IMR-90 (cell line): ENCODE measurements at regions not wholly inside any gene's neighbourhood (a gene's known extent, or its start where the extent isn't known, plus 50 kb on each side); places are given as distances from the start of the nearest gene placed in this dataset.

Source experiments
- BHLHE40 ChIP-seq: fragments of 150-350 bp; IDR thresholded peaks from 2 replicates; pipeline ENCODE4 v1.6.1; 2016; ENCODE audit warnings: mild to moderate bottlenecking, low read depth, low read length
- CEBPB ChIP-seq: IDR thresholded peaks from 2 replicates; pipeline ENCODE4 v1.6.1; 2012; ENCODE audit warnings: low read depth, low read length, improper control_type of control experiment
- MAFK ChIP-seq: IDR thresholded peaks from 2 replicates; pipeline ENCODE4 v1.6.1; 2012; ENCODE audit warnings: low read depth, low read length, improper control_type of control experiment
- MAZ ChIP-seq: IDR thresholded peaks from 2 replicates; pipeline ENCODE4 v1.6.1; 2012; ENCODE audit warnings: low read depth, mild to moderate bottlenecking, low read length, improper control_type of control experiment, moderate library complexity, borderline replicate concordance
- MXI1 ChIP-seq: IDR thresholded peaks from 2 replicates; pipeline ENCODE4 v1.6.1; 2012; ENCODE audit warnings: low read depth, mild to moderate bottlenecking, low read length, moderate library complexity, borderline replicate concordance
- POLR2A ChIP-seq: IDR thresholded peaks from 2 replicates; pipeline ENCODE4 v1.6.1; 2012; ENCODE audit warnings: mild to moderate bottlenecking, low read depth, low read length
- TF ChIP-seq, protein P1 (sequence below): conservative IDR thresholded peaks from 2 replicates; pipeline ENCODE4 v1.5.1; 2012; ENCODE audit warnings: mild to moderate bottlenecking, low read depth, low read length, improper control_type of control experiment
- TF ChIP-seq, protein P2 (sequence below): fragments of 150-350 bp; IDR thresholded peaks from 2 replicates; pipeline ENCODE4 v1.6.1; 2017; ENCODE audit warnings: mild to moderate bottlenecking, antibody characterized with exemption, low read length, low read depth
- TF ChIP-seq, protein P3 (sequence below): fragments of 150-350 bp; IDR thresholded peaks from 2 replicates; pipeline ENCODE4 v1.6.1; 2016; ENCODE audit warnings: low read depth, mild to moderate bottlenecking, low read length, moderate library complexity, borderline replicate concordance

DNA sequence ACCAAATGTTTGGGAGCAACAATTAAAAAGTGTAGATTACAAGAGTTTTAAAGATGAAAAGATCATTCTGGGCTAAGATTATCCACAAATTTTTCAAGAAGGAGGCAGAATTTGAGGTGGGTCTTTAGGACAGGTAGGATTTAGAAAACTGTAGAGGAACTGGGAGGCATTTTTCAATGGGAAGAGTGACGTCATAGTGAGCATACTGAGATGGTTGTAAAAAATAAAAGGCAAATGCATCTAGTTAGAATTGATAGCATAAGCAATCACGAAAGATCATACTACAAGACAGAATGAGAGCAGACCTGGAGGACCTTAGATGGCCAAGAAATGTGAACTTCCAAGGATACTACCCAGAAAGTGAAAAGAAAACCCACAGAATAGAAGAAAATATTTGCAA, 131.6 kb upstream of the G2E3 start:
- TF ChIP-seq, protein P1, sequence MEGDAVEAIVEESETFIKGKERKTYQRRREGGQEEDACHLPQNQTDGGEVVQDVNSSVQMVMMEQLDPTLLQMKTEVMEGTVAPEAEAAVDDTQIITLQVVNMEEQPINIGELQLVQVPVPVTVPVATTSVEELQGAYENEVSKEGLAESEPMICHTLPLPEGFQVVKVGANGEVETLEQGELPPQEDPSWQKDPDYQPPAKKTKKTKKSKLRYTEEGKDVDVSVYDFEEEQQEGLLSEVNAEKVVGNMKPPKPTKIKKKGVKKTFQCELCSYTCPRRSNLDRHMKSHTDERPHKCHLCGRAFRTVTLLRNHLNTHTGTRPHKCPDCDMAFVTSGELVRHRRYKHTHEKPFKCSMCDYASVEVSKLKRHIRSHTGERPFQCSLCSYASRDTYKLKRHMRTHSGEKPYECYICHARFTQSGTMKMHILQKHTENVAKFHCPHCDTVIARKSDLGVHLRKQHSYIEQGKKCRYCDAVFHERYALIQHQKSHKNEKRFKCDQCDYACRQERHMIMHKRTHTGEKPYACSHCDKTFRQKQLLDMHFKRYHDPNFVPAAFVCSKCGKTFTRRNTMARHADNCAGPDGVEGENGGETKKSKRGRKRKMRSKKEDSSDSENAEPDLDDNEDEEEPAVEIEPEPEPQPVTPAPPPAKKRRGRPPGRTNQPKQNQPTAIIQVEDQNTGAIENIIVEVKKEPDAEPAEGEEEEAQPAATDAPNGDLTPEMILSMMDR = no peak
- TF ChIP-seq, protein P2, sequence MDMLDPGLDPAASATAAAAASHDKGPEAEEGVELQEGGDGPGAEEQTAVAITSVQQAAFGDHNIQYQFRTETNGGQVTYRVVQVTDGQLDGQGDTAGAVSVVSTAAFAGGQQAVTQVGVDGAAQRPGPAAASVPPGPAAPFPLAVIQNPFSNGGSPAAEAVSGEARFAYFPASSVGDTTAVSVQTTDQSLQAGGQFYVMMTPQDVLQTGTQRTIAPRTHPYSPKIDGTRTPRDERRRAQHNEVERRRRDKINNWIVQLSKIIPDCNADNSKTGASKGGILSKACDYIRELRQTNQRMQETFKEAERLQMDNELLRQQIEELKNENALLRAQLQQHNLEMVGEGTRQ = no peak
- TF ChIP-seq POLR2A = no peak
- TF ChIP-seq MAZ = no peak
- TF ChIP-seq BHLHE40 = no peak
- TF ChIP-seq, protein P3, sequence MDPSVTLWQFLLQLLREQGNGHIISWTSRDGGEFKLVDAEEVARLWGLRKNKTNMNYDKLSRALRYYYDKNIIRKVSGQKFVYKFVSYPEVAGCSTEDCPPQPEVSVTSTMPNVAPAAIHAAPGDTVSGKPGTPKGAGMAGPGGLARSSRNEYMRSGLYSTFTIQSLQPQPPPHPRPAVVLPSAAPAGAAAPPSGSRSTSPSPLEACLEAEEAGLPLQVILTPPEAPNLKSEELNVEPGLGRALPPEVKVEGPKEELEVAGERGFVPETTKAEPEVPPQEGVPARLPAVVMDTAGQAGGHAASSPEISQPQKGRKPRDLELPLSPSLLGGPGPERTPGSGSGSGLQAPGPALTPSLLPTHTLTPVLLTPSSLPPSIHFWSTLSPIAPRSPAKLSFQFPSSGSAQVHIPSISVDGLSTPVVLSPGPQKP = no peak
- no peak for TF ChIP-seq MXI1
- no peak for TF ChIP-seq MAFK
- TF ChIP-seq CEBPB = no peak
